Hepatocyte (in vitro differentiated cells): ENCODE measurements at regions not wholly inside any gene's neighbourhood (a gene's known extent, or its start where the extent isn't known, plus 50 kb on each side); places are given as distances from the start of the nearest gene placed in this dataset.
A peak's percentile ranks its signal among the peaks of the same experiment; 100 is the strongest.
"Not testable (repeated sequence)": the region's sequence is repeated elsewhere in the genome, so short reads cannot be mapped to it uniquely, and the experiment has no call there.

Source experiments
- DNase-seq: peaks from one replicate; pipeline ENCODE4 v3.0.0-alpha.2; 2016; ENCODE audit warnings: low spot score
- H2AFZ ChIP-seq: fragments of 200-600 bp; sonication (generic); 2 replicates; pipeline ENCODE4 v1.6.0; 2016; ENCODE audit warnings: antibody characterized with exemption, mild to moderate bottlenecking
- H3K27ac ChIP-seq: fragments of 200-600 bp; sonication (generic); 2 replicates; pipeline ENCODE4 v1.5.1; 2016; ENCODE audit warnings: mild to moderate bottlenecking
- H3K27me3 ChIP-seq: fragments of 200-600 bp; sonication (generic); 2 replicates; pipeline ENCODE4 v1.6.1; 2016
- H3K36me3 ChIP-seq: fragments of 200-600 bp; sonication (generic); replicated peaks from 2 replicates; pipeline ENCODE4 v1.5.1; 2016; ENCODE audit warnings: low read depth; ENCODE audit not compliant: insufficient read depth
- H3K4me1 ChIP-seq: fragments of 200-600 bp; sonication (generic); 2 replicates; pipeline ENCODE4 v1.5.1; 2016; ENCODE audit warnings: mild to moderate bottlenecking, moderate library complexity; ENCODE audit not compliant: insufficient read depth
- H3K4me2 ChIP-seq: fragments of 200-600 bp; sonication (generic); 2 replicates; pipeline ENCODE4 v1.6.0; 2016
- H3K4me3 ChIP-seq: fragments of 200-600 bp; sonication (generic); 2 replicates; pipeline ENCODE4 v1.5.1; 2016; ENCODE audit warnings: mild to moderate bottlenecking
- H3K79me2 ChIP-seq: fragments of 200-600 bp; sonication (generic); 2 replicates; pipeline ENCODE4 v1.6.0; 2017; ENCODE audit warnings: mild to moderate bottlenecking
- H3K9me2 ChIP-seq: fragments of 200-600 bp; sonication (generic); replicated peaks from 2 replicates; pipeline ENCODE4 v1.6.0; 2017; ENCODE audit warnings: mild to moderate bottlenecking; ENCODE audit not compliant: insufficient read depth
- H3K9me3 ChIP-seq: fragments of 200-600 bp; sonication (generic); 2 replicates; pipeline ENCODE4 v1.5.1; 2016; ENCODE audit warnings: low read depth, mild to moderate bottlenecking
- H4K20me1 ChIP-seq: fragments of 200-600 bp; sonication (generic); 2 replicates; pipeline ENCODE4 v1.6.0; 2016; ENCODE audit warnings: mild to moderate bottlenecking; ENCODE audit not compliant: insufficient read depth, poor library complexity, severe bottlenecking
- CTCF ChIP-seq: fragments of 200-600 bp; sonication (generic); IDR thresholded peaks from 2 replicates; pipeline ENCODE4 v1.5.1; 2016; ENCODE audit warnings: antibody characterized with exemption, mild to moderate bottlenecking; ENCODE audit not compliant: poor library complexity
- WGBS: methylation state at CpG from one replicate; pipeline ENCODE4 v1.1.6; 2016; ENCODE audit warnings: low lambda C conversion rate; ENCODE audit errors: missing lambda C conversion rate; 5-methylcytosine and 5-hydroxymethylcytosine counted together

DNA sequence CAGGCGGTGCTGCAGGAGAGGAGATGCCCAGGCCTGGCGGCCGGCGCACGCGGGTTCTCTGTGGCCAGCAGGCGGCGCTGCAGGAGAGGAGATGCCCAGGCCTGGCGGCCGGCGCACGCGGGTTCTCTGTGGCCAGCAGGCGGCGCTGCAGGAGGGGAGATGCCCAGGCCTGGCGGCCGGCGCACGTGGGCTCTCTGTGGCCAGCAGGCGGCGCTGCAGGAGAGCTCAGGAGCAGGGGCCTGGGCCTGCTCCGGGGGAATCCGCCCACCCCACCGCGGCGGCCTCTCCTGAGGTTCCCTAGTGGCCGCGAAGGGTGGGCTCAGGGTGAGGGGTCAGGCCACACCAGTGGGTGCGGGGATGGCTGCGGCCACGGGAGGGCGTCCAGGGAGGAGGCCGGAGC, 75.9 kb downstream of the OR4F16 start:
- H3K27ac ChIP-seq, H3K9me2 ChIP-seq, H4K20me1 ChIP-seq, H3K36me3 ChIP-seq, H3K4me1 ChIP-seq, H2AFZ ChIP-seq, H3K79me2 ChIP-seq, H3K27me3 ChIP-seq, H3K4me3 ChIP-seq, H3K4me2 ChIP-seq, H3K9me3 ChIP-seq, DNase-seq: not testable (repeated sequence)
- no CpG with 5 or more reads among the region's 33 CpGs for WGBS

GRCh38 chr1:609161-609560, 77.3 kb downstream of the OR4F16 start:
- not testable (repeated sequence) for H2AFZ ChIP-seq, H3K36me3 ChIP-seq, H3K27ac ChIP-seq, H3K27me3 ChIP-seq, H3K79me2 ChIP-seq, H3K9me2 ChIP-seq, H3K4me3 ChIP-seq, H4K20me1 ChIP-seq, DNase-seq, H3K4me2 ChIP-seq, H3K4me1 ChIP-seq, H3K9me3 ChIP-seq
- 100% methylated on average over 2 of the region's 24 CpGs for WGBS

GRCh38 chr1:605279-605678, 81.2 kb downstream of the OR4F16 start:
- not testable (repeated sequence) for H4K20me1 ChIP-seq, H3K9me3 ChIP-seq, H3K36me3 ChIP-seq, H3K4me2 ChIP-seq, H3K9me2 ChIP-seq, DNase-seq, H2AFZ ChIP-seq, H3K4me1 ChIP-seq, H3K4me3 ChIP-seq, H3K79me2 ChIP-seq, H3K27ac ChIP-seq, H3K27me3 ChIP-seq
- 96% methylated on average over 24 of the region's 27 CpGs for WGBS

DNA sequence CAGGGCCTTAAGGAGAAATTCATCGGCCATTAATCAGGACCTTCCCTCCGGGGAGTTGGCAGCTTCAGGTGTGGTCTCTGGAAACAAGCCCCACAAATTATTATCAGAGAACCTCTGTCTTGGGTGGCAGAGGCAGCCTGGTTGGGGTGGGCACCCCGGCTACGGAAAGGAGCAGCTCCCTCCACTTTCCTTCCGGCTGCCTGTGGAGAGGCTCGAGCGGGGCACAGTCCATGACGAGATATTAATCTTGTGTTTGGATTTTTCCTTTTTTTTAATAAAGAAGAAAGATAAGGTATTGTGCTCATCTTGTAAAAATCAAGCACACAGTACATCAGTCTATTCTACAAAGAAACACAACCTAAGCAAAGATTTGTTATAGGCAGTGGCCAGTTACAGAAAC, 98.2 kb downstream of the OR4F16 start:
- not testable (repeated sequence) for H3K4me1 ChIP-seq, H4K20me1 ChIP-seq, H3K4me2 ChIP-seq, H3K9me2 ChIP-seq, H3K9me3 ChIP-seq, H3K4me3 ChIP-seq, H3K27me3 ChIP-seq, H3K27ac ChIP-seq, H3K79me2 ChIP-seq, DNase-seq, H3K36me3 ChIP-seq, H2AFZ ChIP-seq
- WGBS, result 83% methylated on average over 6 of the region's 8 CpGs

- H3K9me2 ChIP-seq, H3K4me2 ChIP-seq, H3K27me3 ChIP-seq, H3K36me3 ChIP-seq, DNase-seq, H4K20me1 ChIP-seq, H3K27ac ChIP-seq, H3K4me3 ChIP-seq, H3K4me1 ChIP-seq, H3K79me2 ChIP-seq, H3K9me3 ChIP-seq, H2AFZ ChIP-seq: not testable (repeated sequence)
- peak; percentile 51 for TF ChIP-seq CTCF
- 23% methylated on average over 6 of the region's 7 CpGs for WGBS
These were observed 100.5 kb downstream of the OR4F16 start for GRCh38 chr1:585992-586391.
